Glutamatergic neuron (in vitro differentiated cells): ENCODE measurements at regions not wholly inside any gene's neighbourhood (a gene's known extent, or its start where the extent isn't known, plus 50 kb on each side); places are given as distances from the start of the nearest gene placed in this dataset.
"Not testable (repeated sequence)": the region's sequence is repeated elsewhere in the genome, so short reads cannot be mapped to it uniquely, and the experiment has no call there.

Experiments used
- DNase-seq: peaks from one replicate; pipeline ENCODE4 v3.0.0; 2022
- H3K27ac Mint-ChIP-seq: one replicate; pipeline ENCODE4 v1.8.0; 2020; ENCODE audit warnings: mild to moderate bottlenecking, mixed read lengths, inconsistent platforms; ENCODE audit not compliant: unreplicated experiment
- H3K27me3 Mint-ChIP-seq: one replicate; pipeline ENCODE4 v1.8.0; 2020; ENCODE audit warnings: mild to moderate bottlenecking, moderate library complexity, mixed read lengths, inconsistent platforms; ENCODE audit not compliant: unreplicated experiment
- H3K36me3 Mint-ChIP-seq: one replicate; pipeline ENCODE4 v1.8.0; 2020; ENCODE audit warnings: mild to moderate bottlenecking, mixed read lengths, inconsistent platforms; ENCODE audit not compliant: unreplicated experiment
- H3K4me1 Mint-ChIP-seq: one replicate; pipeline ENCODE4 v1.8.0; 2020; ENCODE audit warnings: mild to moderate bottlenecking, low read depth, mixed read lengths, inconsistent platforms; ENCODE audit not compliant: unreplicated experiment
- H3K4me3 Mint-ChIP-seq: one replicate; pipeline ENCODE4 v1.8.0; 2020; ENCODE audit warnings: mild to moderate bottlenecking, mixed read lengths, inconsistent platforms; ENCODE audit not compliant: unreplicated experiment
- H3K9me3 Mint-ChIP-seq: one replicate; pipeline ENCODE4 v1.8.0; 2020; ENCODE audit warnings: mild to moderate bottlenecking, moderate library complexity, mixed read lengths, inconsistent platforms; ENCODE audit not compliant: unreplicated experiment
- CTCF ChIP-seq: fragments of 200-600 bp; sonication (generic); IDR thresholded peaks from one replicate; pipeline ENCODE4 v1.5.0; 2021; ENCODE audit not compliant: partially characterized antibody, unreplicated experiment

GRCh38 chr2:52264911-52265310, 1233.0 kb upstream of the NRXN1 start:
- H3K4me1 Mint-ChIP-seq, result no peaks in the 10 kb centered on the region
- DNase-seq, result no peak
- TF ChIP-seq CTCF, result no peak
- peaks cover 2% of the 10 kb centered on the region for H3K9me3 Mint-ChIP-seq
- no peaks in the 10 kb centered on the region for H3K27me3 Mint-ChIP-seq
- no peak overlapping the region for H3K4me3 Mint-ChIP-seq
- no peaks in the 10 kb centered on the region for H3K36me3 Mint-ChIP-seq
- no peak overlapping the region for H3K27ac Mint-ChIP-seq

GRCh38 chr2:52264488-52264887, 1232.6 kb upstream of the NRXN1 start:
- DNase-seq, result no peak

GRCh38 chr2:52260904-52261303, 1229.0 kb upstream of the NRXN1 start:
- TF ChIP-seq CTCF, result no peak
- Mint-ChIP-seq H3K9me3 (no peaks in the 10 kb centered on the region), H3K36me3 (no peaks in the 10 kb centered on the region), H3K27me3 (no peaks in the 10 kb centered on the region), H3K4me3 (no peak overlapping the region), H3K4me1 (no peaks in the 10 kb centered on the region), H3K27ac (no peak overlapping the region)
- DNase-seq, result no peak

More at GRCh38 chr2:52264488-52264887, 1232.6 kb upstream of the NRXN1 start:
- Mint-ChIP-seq H3K4me1 (no peaks in the 10 kb centered on the region), H3K36me3 (no peaks in the 10 kb centered on the region), H3K27ac (no peak overlapping the region), H3K27me3 (no peaks in the 10 kb centered on the region), H3K9me3 (peaks cover 2% of the 10 kb centered on the region), H3K4me3 (no peak overlapping the region)
- TF ChIP-seq CTCF, result no peak

- not testable (repeated sequence) for H3K4me1 Mint-ChIP-seq, DNase-seq, H3K4me3 Mint-ChIP-seq, H3K9me3 Mint-ChIP-seq, H3K36me3 Mint-ChIP-seq, H3K27ac Mint-ChIP-seq, H3K27me3 Mint-ChIP-seq
These were observed 1227.0 kb upstream of the NRXN1 start for GRCh38 chr2:52258967-52259366.

GRCh38 chr2:52258038-52258437, 1226.1 kb upstream of the NRXN1 start:
- Mint-ChIP-seq H3K27me3 (no peaks in the 10 kb centered on the region), H3K27ac (no peak overlapping the region), H3K4me3 (no peak overlapping the region), H3K36me3 (no peaks in the 10 kb centered on the region), H3K4me1 (no peaks in the 10 kb centered on the region), H3K9me3 (no peaks in the 10 kb centered on the region)
- no peak for TF ChIP-seq CTCF
- no peak for DNase-seq
